ENCODE measurements at regions not wholly inside any gene's neighbourhood (a gene's known extent, or its start where the extent isn't known, plus 50 kb on each side); places are given as distances from the start of the nearest gene placed in this dataset.

DNA sequence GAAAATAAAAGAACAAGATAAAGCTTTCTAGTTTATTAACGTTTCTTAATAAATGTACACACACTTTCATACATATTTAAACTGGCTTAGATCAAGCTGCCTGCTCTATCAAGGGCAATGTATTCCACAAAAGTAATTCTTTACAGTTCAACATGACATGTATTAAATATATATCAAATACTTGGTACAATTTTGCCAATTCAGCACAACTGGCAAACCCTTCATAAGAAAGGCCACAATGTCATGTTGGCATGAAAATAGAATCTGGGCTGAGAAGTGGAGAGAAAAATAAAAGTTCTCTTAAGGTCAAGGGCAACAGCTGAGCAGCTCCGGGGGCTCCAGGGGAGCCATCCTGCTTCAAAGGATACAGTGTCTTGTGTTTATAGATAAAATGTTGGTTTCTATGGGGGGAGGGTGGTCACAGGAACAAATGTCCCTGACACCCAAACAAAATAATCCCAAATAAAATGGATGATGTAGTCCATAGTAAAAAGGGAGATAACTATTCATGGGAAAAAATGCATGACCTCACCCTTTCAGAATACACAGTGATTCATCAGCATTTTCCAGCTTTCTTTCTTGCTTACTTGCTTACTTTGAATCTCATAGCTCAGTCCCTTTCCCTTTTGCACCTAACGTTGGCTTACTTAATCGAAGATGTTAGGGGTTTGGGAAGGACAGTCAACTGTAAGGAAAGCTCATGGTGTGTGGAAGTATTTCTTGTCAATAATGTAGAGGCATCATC lies 494.9 kb downstream of the NYAP2 start:
- Mint-ChIP-seq H3K4me3 (no peak overlapping the region), H3K27me3 (ENCODE audit: low read depth) (no peaks in the 10 kb centered on the region), H3K4me1 (peaks cover 22% of the 10 kb centered on the region), H3K27ac (peak overlapping the region in 2 of 3 experiments; percentile 27 to 32), H3K9me3 (peaks cover 5% of the 10 kb centered on the region), H3K36me3 (ENCODE audit: low read depth) (no peaks in the 10 kb centered on the region)
- TF ChIP-seq, protein P1, sequence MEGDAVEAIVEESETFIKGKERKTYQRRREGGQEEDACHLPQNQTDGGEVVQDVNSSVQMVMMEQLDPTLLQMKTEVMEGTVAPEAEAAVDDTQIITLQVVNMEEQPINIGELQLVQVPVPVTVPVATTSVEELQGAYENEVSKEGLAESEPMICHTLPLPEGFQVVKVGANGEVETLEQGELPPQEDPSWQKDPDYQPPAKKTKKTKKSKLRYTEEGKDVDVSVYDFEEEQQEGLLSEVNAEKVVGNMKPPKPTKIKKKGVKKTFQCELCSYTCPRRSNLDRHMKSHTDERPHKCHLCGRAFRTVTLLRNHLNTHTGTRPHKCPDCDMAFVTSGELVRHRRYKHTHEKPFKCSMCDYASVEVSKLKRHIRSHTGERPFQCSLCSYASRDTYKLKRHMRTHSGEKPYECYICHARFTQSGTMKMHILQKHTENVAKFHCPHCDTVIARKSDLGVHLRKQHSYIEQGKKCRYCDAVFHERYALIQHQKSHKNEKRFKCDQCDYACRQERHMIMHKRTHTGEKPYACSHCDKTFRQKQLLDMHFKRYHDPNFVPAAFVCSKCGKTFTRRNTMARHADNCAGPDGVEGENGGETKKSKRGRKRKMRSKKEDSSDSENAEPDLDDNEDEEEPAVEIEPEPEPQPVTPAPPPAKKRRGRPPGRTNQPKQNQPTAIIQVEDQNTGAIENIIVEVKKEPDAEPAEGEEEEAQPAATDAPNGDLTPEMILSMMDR (IDR thresholded peaks at IDR 0.05; ENCODE audit: unreplicated experiment in 3 of 3) = no peak

- H3K36me3 Mint-ChIP-seq (ENCODE audit: low read depth) = no peaks in the 10 kb centered on the region
- no peak overlapping the region for H3K27ac Mint-ChIP-seq
- no peak overlapping the region for H3K4me3 Mint-ChIP-seq
- H3K27me3 Mint-ChIP-seq (ENCODE audit: low read depth) = no peaks in the 10 kb centered on the region
- no peaks in the 10 kb centered on the region for H3K9me3 Mint-ChIP-seq
- peaks cover 25% of the 10 kb centered on the region for H3K4me1 Mint-ChIP-seq
- TF ChIP-seq, protein P1 (IDR thresholded peaks at IDR 0.05; ENCODE audit: unreplicated experiment in 3 of 3) = no peak
Measured at GRCh38 chr2:225893151-225893550, 493.6 kb downstream of the NYAP2 start.

DNA sequence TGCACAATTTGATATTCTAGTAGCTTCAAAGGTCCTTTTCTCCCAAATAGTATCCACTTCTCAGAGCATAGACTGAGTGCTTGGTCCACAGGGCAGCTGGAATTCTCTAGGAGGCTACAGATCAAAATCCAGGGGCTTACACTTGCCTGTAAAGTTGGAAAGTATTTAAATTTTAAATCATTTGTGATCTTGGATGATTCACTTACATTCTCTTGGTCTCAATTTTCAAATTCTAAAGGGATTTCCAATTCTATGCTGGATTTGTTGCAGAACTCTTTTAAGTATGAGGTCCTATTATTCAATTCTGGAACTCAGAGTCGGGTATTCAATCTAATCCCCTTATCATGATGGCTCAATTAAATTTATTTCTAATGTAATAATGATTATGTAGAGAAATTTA lies 492.3 kb downstream of the NYAP2 start:
- H3K36me3 Mint-ChIP-seq (ENCODE audit: low read depth) = no peaks in the 10 kb centered on the region
- H3K4me1 Mint-ChIP-seq = peaks cover 25% of the 10 kb centered on the region
- no peaks in the 10 kb centered on the region for H3K27me3 Mint-ChIP-seq (ENCODE audit: low read depth)
- H3K27ac Mint-ChIP-seq = no peak overlapping the region
- TF ChIP-seq, protein P1 (IDR thresholded peaks at IDR 0.05; ENCODE audit: unreplicated experiment in 3 of 3) = no peak
- no peaks in the 10 kb centered on the region for H3K9me3 Mint-ChIP-seq
- H3K4me3 Mint-ChIP-seq = no peak overlapping the region

DNA sequence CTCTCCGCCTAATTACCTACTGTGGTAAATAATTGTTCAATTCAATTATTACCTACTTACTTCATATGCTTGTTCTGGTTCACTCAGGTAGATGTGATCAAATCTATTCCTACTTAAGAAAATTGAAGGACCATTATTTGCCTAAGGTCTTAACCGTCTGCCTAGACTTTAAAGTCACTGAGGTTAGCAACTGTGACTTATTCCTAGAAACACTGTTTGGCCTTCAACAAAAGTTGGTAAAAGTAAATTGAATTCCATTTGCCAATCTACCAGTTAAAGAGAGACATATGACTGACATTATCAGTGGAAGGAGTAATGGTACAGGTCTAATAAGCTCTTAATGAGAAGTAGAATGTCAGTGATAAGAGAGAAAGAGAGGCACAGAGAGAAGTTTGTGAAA lies 491.5 kb downstream of the NYAP2 start:
- Mint-ChIP-seq H3K9me3 (no peaks in the 10 kb centered on the region), H3K4me3 (no peak overlapping the region), H3K36me3 (ENCODE audit: low read depth) (no peaks in the 10 kb centered on the region), H3K27me3 (ENCODE audit: low read depth) (no peaks in the 10 kb centered on the region), H3K4me1 (peaks cover 25% of the 10 kb centered on the region), H3K27ac (peak overlapping the region in 1 of 3 experiments; percentile 6)
- TF ChIP-seq, protein P1 (IDR thresholded peaks at IDR 0.05; ENCODE audit: unreplicated experiment in 3 of 3) = no peak

- Mint-ChIP-seq H3K9me3 (no peaks in the 10 kb centered on the region), H3K27ac (peak overlapping the region in 2 of 3 experiments; percentile 4 to 9), H3K36me3 (ENCODE audit: low read depth) (no peaks in the 10 kb centered on the region), H3K4me1 (peaks cover 14% of the 10 kb centered on the region), H3K4me3 (no peak overlapping the region), H3K27me3 (ENCODE audit: low read depth) (no peaks in the 10 kb centered on the region)
- TF ChIP-seq, protein P1 (IDR thresholded peaks at IDR 0.05; ENCODE audit: unreplicated experiment in 3 of 3) = peak; percentile 78 to 83 (median 79)
Measured at GRCh38 chr2:225889452-225889851, 489.9 kb downstream of the NYAP2 start.

- H3K27me3 Mint-ChIP-seq (ENCODE audit: low read depth) = no peaks in the 10 kb centered on the region
- H3K9me3 Mint-ChIP-seq = no peaks in the 10 kb centered on the region
- no peak overlapping the region for H3K27ac Mint-ChIP-seq
- no peaks in the 10 kb centered on the region for H3K4me1 Mint-ChIP-seq
- no peaks in the 10 kb centered on the region for H3K36me3 Mint-ChIP-seq (ENCODE audit: low read depth)
- TF ChIP-seq, protein P1 (IDR thresholded peaks at IDR 0.05; ENCODE audit: unreplicated experiment in 3 of 3) = no peak
- no peak overlapping the region for H3K4me3 Mint-ChIP-seq
Measured at GRCh38 chr2:225867071-225867470, 467.6 kb downstream of the NYAP2 start.

All from nephron (organoid).